HFFc6 (cell line): ENCODE measurements at regions not wholly inside any gene's neighbourhood (a gene's known extent, or its start where the extent isn't known, plus 50 kb on each side); places are given as distances from the start of the nearest gene placed in this dataset.

Source experiments
- DNase-seq: peaks from one replicate; pipeline ENCODE4 v3.0.0-alpha.2; 2018
- H3K27ac Mint-ChIP-seq: 2 replicates; pipeline ENCODE4 v1.8.0; 2020; ENCODE audit warnings: mild to moderate bottlenecking, mixed read lengths
- H3K27me3 Mint-ChIP-seq: 2 replicates; pipeline ENCODE4 v1.8.0; 2021; ENCODE audit warnings: mild to moderate bottlenecking, moderate library complexity, mixed read lengths; ENCODE audit not compliant: insufficient read depth
- H3K36me3 Mint-ChIP-seq: 2 replicates; pipeline ENCODE4 v1.8.0; 2021; ENCODE audit warnings: low read depth, mixed read lengths
- H3K4me1 Mint-ChIP-seq: 2 replicates; pipeline ENCODE4 v1.8.0; 2020; ENCODE audit warnings: low read depth, mixed read lengths
- H3K4me3 Mint-ChIP-seq: 2 replicates; pipeline ENCODE4 v1.8.0; 2020; ENCODE audit warnings: mild to moderate bottlenecking, moderate library complexity, mixed read lengths
- H3K9me3 Mint-ChIP-seq: 2 replicates; pipeline ENCODE4 v1.8.0; 2020; ENCODE audit warnings: mild to moderate bottlenecking, mixed read lengths
- TF ChIP-seq, protein P1 (sequence below): fragments of 200-600 bp; sonication (generic); IDR thresholded peaks from 2 replicates; pipeline ENCODE4 v1.5.0; 2021; ENCODE audit warnings: antibody characterized with exemption, mild to moderate bottlenecking

DNA sequence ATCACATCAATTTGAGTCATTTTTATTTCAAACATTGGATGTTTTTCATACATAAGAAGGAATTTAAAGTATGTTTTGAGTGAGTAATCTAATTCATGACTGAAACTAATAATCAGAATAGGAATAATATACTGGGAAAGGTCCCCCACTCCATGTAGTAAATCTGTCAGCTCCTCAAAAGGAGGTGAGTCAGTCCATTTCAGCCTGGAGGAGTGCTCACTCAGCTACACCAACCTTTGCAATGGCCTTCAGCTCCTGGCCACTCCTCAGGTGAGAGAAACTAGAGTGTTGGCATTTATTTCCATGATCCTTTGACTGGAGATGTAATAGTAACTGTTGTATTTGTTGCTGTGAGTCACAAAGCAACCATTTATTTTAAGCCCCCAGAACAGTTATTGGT lies 744.9 kb upstream of the ARRDC4 start:
- Mint-ChIP-seq H3K27me3 (no peaks in the 10 kb centered on the region), H3K36me3 (no peaks in the 10 kb centered on the region), H3K4me1 (no peaks in the 10 kb centered on the region), H3K4me3 (no peak overlapping the region), H3K9me3 (peaks cover 7% of the 10 kb centered on the region), H3K27ac (no peak overlapping the region)
- TF ChIP-seq, protein P1, sequence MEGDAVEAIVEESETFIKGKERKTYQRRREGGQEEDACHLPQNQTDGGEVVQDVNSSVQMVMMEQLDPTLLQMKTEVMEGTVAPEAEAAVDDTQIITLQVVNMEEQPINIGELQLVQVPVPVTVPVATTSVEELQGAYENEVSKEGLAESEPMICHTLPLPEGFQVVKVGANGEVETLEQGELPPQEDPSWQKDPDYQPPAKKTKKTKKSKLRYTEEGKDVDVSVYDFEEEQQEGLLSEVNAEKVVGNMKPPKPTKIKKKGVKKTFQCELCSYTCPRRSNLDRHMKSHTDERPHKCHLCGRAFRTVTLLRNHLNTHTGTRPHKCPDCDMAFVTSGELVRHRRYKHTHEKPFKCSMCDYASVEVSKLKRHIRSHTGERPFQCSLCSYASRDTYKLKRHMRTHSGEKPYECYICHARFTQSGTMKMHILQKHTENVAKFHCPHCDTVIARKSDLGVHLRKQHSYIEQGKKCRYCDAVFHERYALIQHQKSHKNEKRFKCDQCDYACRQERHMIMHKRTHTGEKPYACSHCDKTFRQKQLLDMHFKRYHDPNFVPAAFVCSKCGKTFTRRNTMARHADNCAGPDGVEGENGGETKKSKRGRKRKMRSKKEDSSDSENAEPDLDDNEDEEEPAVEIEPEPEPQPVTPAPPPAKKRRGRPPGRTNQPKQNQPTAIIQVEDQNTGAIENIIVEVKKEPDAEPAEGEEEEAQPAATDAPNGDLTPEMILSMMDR: no peak
- no peak for DNase-seq

DNA sequence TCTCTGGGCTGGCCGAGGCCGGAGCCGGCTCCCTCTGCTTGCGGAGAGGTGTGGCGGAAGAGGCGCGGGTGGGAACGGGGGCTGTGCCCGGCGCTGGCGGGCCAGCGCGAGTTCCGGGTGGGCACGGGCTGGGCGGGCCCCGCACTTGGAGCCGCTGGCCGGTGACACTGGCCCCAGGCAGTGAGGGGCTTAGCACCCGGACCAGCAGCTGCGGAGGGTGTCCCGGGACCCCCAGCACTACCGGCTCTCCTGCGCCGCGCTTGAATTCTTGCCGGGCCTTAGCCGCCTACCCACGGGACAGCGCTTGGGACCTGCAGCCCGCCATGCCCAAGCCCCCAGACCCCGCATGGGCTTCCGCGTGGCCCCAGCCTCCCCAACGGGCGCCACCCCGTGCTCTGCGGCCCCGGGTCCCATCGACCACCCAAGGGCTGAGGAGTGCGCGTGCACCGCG lies 736.3 kb upstream of the ARRDC4 start:
- Mint-ChIP-seq H3K4me3 (no peak overlapping the region), H3K36me3 (no peaks in the 10 kb centered on the region), H3K27me3 (no peaks in the 10 kb centered on the region; the same call in 1 of the 2 replicates), H3K4me1 (no peaks in the 10 kb centered on the region), H3K27ac (no peak overlapping the region), H3K9me3 (peaks cover 11% of the 10 kb centered on the region)
- no peak for DNase-seq
- TF ChIP-seq, protein P1: no peak

DNA sequence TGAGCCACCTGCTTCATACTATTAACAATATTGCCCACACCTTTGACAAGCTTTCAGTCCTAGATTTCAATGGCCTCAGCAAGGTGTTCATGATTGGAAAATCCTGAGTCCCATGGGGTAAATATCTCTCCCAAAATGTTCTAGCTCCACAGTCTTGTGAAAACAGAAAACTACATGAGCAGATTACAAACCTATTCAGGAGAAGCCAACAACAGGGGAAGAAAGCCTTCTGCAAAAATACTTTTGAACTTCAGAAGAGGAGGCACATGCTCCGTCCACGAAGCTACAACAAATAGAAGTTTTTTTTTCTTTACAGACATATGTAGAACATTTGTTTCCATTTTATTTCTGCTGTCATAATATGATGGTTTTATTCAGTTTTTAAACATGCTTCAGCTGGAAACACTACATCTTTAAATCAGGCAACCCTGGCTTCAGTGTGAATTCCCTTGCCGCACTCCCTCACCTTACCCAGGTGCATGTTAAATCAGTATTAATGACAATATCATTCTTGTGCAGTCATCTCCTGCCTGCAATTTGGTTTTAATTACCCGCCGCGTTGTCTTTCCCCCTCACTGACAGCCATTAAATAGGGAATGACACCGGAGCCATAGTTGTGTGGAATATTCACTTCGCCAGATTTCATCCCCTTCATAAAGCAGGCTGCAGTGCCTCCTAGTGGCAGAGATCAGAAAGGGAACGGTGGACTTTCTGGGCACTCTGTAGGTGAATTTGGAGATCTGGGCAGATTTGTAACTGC lies 725.5 kb upstream of the ARRDC4 start:
- DNase-seq: peak; percentile 43
- H3K4me3 Mint-ChIP-seq: peak overlapping the region; percentile 78
- no peaks in the 10 kb centered on the region for H3K36me3 Mint-ChIP-seq
- peaks cover 29% of the 10 kb centered on the region for H3K4me1 Mint-ChIP-seq
- TF ChIP-seq, protein P1: peak; percentile 97
- H3K27me3 Mint-ChIP-seq: peaks cover 4% of the 10 kb centered on the region
- no peak overlapping the region for H3K27ac Mint-ChIP-seq
- no peaks in the 10 kb centered on the region for H3K9me3 Mint-ChIP-seq

DNA sequence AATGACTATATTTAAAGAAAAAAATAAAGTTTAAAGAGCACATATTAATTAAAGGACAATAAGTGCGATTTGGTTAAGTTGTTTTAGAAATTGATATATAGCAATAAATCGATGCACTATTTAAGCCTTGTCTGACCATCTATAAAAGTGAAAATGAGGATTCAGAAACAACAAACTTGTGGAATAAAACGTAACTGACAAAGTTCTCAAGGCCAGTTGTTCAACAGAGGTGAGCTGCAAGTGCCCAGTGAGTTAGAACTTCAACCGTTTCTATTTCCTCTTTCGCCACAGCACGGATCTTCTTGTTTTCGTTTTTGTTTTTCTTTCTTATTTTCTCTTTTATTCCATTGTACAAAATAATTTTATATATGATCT lies 724.9 kb upstream of the ARRDC4 start:
- Mint-ChIP-seq H3K4me3 (peak overlapping the region; percentile 78), H3K27me3 (peaks cover 4% of the 10 kb centered on the region), H3K36me3 (no peaks in the 10 kb centered on the region), H3K4me1 (peaks cover 29% of the 10 kb centered on the region), H3K9me3 (no peaks in the 10 kb centered on the region), H3K27ac (no peak overlapping the region)
- DNase-seq: no peak
- TF ChIP-seq, protein P1: peak; percentile 3

DNA sequence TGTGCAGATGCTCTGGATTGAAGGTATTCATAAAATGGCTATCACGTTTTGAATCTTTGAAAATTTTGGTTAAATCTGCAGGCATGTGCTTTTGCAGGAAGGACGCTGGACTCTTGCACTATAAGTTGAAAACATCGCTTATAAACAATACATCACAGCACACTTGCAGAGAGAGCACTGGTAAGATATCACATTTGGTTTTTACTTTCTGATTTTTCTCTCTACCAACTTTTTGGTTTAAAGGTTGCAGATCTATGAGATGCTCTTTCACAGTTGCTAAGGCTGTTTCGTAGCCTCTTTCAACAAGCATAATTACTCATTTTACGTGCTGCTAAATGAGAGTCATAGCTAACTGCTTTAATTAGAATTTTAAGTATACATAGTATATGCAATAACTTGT lies 724.4 kb upstream of the ARRDC4 start:
- DNase-seq: no peak
- no peak overlapping the region for H3K27ac Mint-ChIP-seq
- TF ChIP-seq, protein P1: no peak

More for the DNA sequence above, 724.4 kb upstream of the ARRDC4 start:
- Mint-ChIP-seq H3K9me3 (no peaks in the 10 kb centered on the region), H3K4me1 (peaks cover 29% of the 10 kb centered on the region), H3K27me3 (peaks cover 4% of the 10 kb centered on the region), H3K4me3 (no peak overlapping the region; the same call in 1 of the 2 replicates), H3K36me3 (no peaks in the 10 kb centered on the region)
